Activated CD8-positive, alpha-beta memory T cell treated with anti-CD3 and anti-CD28 coated beads, Interleukin-2, amount 50 U/mL, for 4 hours (primary cell): ENCODE measurements at regions not wholly inside any gene's neighbourhood (a gene's known extent, or its start where the extent isn't known, plus 50 kb on each side); places are given as distances from the start of the nearest gene placed in this dataset.
"Not testable (repeated sequence)": the region's sequence is repeated elsewhere in the genome, so short reads cannot be mapped to it uniquely, and the experiment has no call there.

ENCODE experiments used
- DNase-seq: peaks from one replicate; pipeline ENCODE4 v3.0.0-alpha.2; 2020

DNA sequence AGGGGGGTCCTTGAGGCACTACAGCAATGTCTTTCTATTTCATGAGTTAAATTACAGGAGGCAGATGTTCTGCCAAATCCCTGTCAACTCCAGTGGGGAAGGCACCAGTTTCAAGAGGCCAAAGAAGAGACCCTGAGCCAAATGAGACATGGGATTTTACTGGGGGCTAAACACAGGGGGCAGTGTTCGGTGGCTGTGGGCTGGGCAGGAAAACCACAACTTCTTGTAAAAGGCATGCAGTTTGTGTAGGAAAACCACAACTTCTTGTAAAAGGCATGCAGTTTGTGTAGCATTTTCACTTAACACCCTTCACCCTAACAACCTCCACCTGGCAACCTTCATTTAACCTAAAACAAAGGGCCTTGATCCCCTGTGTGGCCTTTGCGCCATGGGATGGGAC is 61.0 kb downstream of the POLR2M start:
- no peak for DNase-seq

DNA sequence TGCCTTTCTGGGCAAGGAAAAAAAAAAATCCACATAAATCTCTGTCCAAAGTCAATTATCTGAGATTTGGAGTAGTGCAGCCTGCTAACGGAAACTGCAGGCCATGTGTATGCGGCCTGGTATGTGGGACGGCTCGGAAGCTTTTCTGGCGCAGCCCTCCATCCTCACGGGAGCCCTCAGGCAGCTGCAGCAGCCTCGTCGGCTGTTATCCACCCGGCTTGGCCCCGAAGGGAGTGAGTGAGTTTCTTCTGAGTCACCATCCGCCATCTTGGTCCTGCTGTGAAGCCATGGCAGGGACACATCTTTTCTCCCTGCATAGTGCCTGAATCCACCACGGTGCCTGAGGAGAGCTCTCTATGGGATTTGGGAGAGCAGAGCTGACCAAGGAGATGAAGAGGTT is 62.8 kb downstream of the POLR2M start:
- no peak for DNase-seq

- no peak for DNase-seq
Observed at GRCh38 chr15:57770495-57770894, 64.0 kb downstream of the POLR2M start.

DNA sequence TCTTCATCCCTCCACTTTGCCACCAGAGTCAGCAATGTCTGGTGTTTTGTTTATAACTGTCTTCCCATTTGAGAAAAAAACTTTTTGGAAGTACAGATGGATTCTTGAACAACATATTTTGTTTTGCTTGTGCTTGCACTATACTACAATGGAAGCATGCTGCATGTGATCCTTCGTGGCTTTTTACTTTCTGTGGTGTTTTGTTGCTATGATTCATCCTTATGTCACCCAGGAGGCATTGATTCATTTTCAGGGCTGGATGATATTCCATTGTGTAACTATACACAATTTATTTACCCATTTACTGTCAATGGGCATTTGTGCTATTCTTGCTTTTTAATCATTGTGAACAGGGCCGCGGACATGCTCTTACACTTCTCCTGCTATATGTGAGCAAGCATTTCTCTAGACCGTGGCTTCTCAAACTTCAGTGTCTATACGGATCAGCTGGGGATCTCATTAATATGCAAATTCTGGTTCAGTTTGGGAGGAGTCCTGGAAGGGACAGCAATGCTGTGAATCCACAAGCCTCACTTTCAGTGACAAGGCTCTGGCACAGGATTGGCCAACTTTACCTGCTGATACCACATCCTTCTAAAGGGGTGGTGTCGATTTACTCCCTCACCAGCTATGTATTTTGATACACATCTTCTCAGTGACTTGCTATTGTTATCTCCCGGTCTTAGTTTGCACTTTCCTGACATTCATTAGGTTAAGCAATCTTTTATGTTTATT is 65.9 kb downstream of the POLR2M start:
- no peak for DNase-seq

- DNase-seq = no peak
Observed at GRCh38 chr15:57773051-57773450, 66.5 kb downstream of the POLR2M start.

GRCh38 chr15:57777003-57777402 is 70.5 kb downstream of the POLR2M start:
- no peak for DNase-seq

GRCh38 chr15:57780471-57780870 is 74.0 kb downstream of the POLR2M start:
- DNase-seq = no peak

DNA sequence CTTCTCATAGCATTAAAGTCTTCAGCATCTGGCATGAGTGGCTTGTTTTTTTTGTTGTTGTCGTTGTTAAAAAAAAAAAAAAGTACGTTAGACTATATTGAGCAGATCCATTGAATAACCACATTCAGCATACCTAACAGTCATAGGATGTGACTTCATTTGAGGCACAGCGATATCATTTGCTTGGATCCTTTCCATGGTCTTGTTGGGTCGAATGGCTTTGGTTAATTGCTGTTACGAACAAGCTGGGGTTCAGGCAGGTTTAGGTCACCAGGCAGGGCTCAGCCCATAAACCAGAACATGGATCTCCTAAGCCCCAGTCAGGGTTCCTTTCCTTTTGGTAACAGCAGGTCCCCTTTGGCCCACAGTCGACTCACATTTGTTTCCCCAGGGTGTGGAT is 76.2 kb downstream of the POLR2M start:
- no peak for DNase-seq

- no peak for DNase-seq
Observed at GRCh38 chr15:57784081-57784511, 77.6 kb downstream of the POLR2M start.

- DNase-seq = no peak
Observed at GRCh38 chr15:57785039-57785438, 78.5 kb downstream of the POLR2M start.

- no peak for DNase-seq
Observed at GRCh38 chr15:57785959-57786358, 79.4 kb downstream of the POLR2M start.

GRCh38 chr15:57789225-57789624 is 82.7 kb downstream of the POLR2M start:
- no peak for DNase-seq

DNA sequence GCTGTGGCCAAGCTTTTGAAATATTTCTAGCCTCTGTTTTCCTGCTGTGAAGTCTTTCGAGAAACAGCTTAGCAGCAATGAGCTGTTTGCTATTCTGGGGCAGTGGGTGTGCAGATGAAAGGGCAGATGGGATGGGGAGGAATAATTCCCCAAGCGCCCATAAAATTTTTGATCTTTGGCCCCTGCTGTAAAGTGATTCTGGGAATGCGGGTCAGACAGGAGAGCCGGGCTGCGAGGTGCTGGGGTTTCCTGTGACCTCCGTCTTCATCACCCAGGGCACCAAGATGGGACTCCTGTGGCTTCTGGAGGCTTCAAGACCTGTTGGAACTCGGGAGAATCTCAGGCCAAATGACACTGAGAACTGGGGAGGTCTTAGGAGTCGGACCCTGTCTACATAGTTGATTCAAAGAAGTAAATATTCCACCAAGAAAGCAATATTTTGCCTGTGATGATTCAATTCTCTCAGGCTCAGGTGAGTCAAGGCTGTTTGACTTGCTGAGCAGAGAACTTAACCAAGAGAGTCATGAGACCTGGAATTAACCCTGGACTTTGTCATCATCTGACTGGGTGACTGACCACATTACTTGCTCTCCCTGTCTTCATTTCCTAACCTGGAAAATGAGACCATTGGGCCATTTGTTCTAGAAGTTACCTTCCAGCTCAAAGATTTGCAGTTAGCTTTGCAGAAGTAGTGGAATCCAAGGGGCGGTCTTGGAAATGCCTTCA is 86.4 kb downstream of the POLR2M start:
- DNase-seq = no peak

- DNase-seq = no peak
Observed at GRCh38 chr15:57795261-57795660, 88.7 kb downstream of the POLR2M start.

DNA sequence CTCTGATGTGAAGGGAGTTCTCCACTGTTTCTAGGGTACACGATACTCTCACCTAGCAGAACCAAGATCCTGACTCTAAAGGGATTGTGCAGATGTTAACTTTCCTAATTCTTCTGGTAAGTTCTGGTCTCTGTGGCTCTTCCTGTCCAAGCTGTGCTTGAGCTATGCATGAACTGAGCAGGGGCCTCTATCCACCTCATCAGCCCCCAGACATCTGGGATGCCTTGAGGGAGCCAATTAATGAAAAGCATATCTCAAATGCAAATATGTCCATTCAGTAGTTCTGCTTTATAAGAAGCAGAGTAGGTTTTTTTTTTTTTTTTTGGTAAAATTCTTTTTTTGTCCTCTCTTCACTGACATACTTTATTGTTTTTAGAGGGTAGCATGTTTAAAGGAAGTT is 89.6 kb downstream of the POLR2M start:
- no peak for DNase-seq

GRCh38 chr15:57797110-57797509 is 90.6 kb downstream of the POLR2M start:
- DNase-seq = no peak

GRCh38 chr15:57797568-57798267 is 91.2 kb downstream of the POLR2M start:
- DNase-seq = no peak

DNA sequence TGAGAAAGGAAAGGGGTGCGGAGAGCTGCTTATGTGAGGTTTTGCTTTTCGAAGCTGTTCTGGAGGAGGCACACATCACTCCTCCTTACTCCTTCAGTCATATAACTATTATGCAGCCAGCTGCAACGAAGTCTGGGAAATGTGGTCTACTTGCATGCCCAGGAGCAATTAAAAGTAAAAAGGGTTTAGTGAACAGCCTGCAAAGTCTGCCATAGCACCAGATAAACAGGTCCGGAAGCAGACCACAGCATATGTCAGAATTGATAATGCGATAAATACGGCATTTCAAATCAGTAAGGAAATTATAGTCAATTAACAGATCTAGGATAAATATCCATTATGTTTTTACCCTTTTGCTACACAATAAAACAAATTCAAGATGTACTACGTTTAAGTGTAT is 99.5 kb downstream of the POLR2M start:
- DNase-seq = no peak

DNA sequence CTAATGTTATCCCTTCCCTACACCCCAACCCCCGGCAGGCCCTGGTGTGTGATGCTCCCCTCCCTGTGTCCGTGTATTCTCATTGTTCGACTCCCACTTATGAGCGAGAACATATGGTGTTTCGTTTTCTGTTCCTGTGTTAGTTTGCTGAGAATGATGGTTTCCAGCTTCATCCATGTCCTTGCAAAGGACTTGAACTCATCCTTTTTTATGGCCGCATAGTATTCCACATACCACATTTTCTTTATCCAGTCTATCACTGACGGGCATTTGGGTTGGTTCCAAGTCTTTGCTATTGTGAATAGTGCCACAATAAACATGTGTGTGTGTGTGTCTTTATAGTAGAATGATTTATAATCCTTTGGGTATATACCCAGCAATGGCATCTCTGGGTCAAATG is 102.8 kb downstream of the POLR2M start:
- not testable (repeated sequence) for DNase-seq

GRCh38 chr15:57816599-57816998 is 110.1 kb downstream of the POLR2M start:
- no peak for DNase-seq

- no peak for DNase-seq
Observed at GRCh38 chr15:57819646-57820045, 113.1 kb downstream of the POLR2M start.

GRCh38 chr15:57820119-57820518 is 113.6 kb downstream of the POLR2M start:
- DNase-seq = no peak

GRCh38 chr15:57821826-57822225 is 115.3 kb downstream of the POLR2M start:
- DNase-seq = no peak

GRCh38 chr15:57823325-57823882 is 116.9 kb downstream of the POLR2M start:
- DNase-seq = no peak
